ENCODE measurements at regions not wholly inside any gene's neighbourhood (a gene's known extent, or its start where the extent isn't known, plus 50 kb on each side); places are given as distances from the start of the nearest gene placed in this dataset.

DNA sequence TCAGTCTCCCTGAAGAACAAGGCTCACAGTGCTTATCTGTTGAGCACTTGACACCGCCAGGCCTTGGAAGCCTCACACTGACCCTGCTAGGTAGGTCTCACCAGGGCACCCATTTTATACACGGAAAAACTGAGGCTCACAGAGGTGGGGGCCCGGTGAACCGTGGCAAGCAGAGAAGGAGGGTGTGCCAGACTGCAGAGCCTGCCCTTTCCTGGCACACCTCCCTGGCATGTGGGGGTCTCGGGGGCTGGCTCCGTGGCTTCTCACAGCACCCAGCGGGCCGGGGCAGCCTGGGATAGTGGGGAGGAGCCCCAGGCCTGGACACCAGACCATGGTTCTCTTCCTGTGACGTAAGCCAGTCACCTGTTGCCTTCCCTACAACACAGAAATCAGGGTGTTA, 53.7 kb upstream of the IER5L start:
- Histone ChIP-seq H3K36me3 (replicated peaks; ENCODE audit: low read depth, low read length) (no peaks in the 10 kb centered on the region), H3K9me3 (ENCODE audit: insufficient read depth, low read length) (no peaks in the 10 kb centered on the region), H3K9ac (ENCODE audit: low read length) (no peak overlapping the region)

DNA sequence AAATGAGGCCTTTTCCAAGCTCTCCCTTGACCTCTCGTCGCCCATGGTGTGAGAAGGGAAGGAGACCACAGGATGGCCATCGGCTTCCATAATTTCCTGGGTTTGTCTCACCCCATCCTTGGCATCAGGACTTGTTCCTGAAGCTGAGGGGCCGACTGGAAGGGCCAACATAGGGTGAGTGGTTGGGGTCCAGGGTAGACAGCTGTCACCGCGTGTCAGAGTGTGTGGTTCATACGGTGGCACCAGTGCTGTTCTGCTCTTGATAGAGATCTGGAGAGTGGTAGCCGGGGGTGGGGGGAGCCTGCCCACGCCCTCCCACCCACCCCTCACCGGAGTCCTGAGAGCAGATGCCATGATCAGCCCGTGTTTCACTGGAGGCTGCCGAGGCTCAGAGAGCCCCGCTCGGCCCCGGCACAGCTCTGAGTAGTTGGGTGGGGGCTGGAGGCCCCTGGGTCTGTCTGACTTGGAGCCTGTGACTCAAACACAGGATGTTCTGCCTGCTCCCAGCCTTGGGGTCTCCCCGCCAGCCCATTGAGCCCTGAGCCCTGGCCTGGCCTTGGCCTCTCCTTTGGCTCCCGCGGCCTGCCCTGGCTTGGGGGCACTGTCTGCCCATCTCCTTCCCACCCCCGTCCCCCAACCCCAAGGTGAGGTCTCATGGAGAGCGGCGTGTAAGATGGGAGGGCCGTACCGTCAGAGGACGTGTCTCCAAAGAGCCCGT, 53.1 kb upstream of the IER5L start:
- no peaks in the 10 kb centered on the region for H3K79me2 ChIP-seq (ENCODE audit: low read length)
- H3K4me1 ChIP-seq (ENCODE audit: low read length) = peaks cover 14% of the 10 kb centered on the region
- no peak overlapping the region for H3K4me3 ChIP-seq (ENCODE audit: low read length)
- H4K20me1 ChIP-seq (ENCODE audit: insufficient read depth, low read length) = no peaks in the 10 kb centered on the region
- TF ChIP-seq, protein P1, sequence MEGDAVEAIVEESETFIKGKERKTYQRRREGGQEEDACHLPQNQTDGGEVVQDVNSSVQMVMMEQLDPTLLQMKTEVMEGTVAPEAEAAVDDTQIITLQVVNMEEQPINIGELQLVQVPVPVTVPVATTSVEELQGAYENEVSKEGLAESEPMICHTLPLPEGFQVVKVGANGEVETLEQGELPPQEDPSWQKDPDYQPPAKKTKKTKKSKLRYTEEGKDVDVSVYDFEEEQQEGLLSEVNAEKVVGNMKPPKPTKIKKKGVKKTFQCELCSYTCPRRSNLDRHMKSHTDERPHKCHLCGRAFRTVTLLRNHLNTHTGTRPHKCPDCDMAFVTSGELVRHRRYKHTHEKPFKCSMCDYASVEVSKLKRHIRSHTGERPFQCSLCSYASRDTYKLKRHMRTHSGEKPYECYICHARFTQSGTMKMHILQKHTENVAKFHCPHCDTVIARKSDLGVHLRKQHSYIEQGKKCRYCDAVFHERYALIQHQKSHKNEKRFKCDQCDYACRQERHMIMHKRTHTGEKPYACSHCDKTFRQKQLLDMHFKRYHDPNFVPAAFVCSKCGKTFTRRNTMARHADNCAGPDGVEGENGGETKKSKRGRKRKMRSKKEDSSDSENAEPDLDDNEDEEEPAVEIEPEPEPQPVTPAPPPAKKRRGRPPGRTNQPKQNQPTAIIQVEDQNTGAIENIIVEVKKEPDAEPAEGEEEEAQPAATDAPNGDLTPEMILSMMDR (IDR thresholded peaks at IDR 0.05; ENCODE audit: low read depth, low read length) = no peak
- TF ChIP-seq EZH2phosphoT487 (IDR thresholded peaks at IDR 0.05; ENCODE audit: low read depth) = no peak
- peaks cover 34% of the 10 kb centered on the region for H3K27me3 ChIP-seq (ENCODE audit: low read depth, low read length)
- H3K36me3 ChIP-seq (replicated peaks; ENCODE audit: low read depth, low read length) = no peaks in the 10 kb centered on the region
- H2AFZ ChIP-seq (ENCODE audit: low read depth, low read length) = no peak overlapping the region
- no peak overlapping the region for H3K27ac ChIP-seq (ENCODE audit: low read length)
- no peak overlapping the region for H3K9ac ChIP-seq (ENCODE audit: low read length)
- no peak overlapping the region for H3K4me2 ChIP-seq (ENCODE audit: low read length)
- no peaks in the 10 kb centered on the region for H3K9me3 ChIP-seq (ENCODE audit: insufficient read depth, low read length)

More for the DNA sequence above, 53.7 kb upstream of the IER5L start:
- Histone ChIP-seq H3K4me1 (ENCODE audit: low read length) (peaks cover 14% of the 10 kb centered on the region), H4K20me1 (ENCODE audit: insufficient read depth, low read length) (no peaks in the 10 kb centered on the region), H2AFZ (ENCODE audit: low read depth, low read length) (no peak overlapping the region), H3K27me3 (ENCODE audit: low read depth, low read length) (peaks cover 35% of the 10 kb centered on the region), H3K27ac (ENCODE audit: low read length) (no peak overlapping the region), H3K79me2 (ENCODE audit: low read length) (no peaks in the 10 kb centered on the region), H3K4me3 (ENCODE audit: low read length) (no peak overlapping the region), H3K4me2 (ENCODE audit: low read length) (no peak overlapping the region)
- no peak for TF ChIP-seq EZH2phosphoT487 (IDR thresholded peaks at IDR 0.05; ENCODE audit: low read depth)
- TF ChIP-seq, protein P1 (IDR thresholded peaks at IDR 0.05; ENCODE audit: low read depth, low read length) = no peak

- Histone ChIP-seq H3K4me2 (ENCODE audit: low read length) (peak overlapping the region; percentile 33; the same call in 1 of the 2 replicates), H3K27me3 (ENCODE audit: low read depth, low read length) (peaks cover 32% of the 10 kb centered on the region), H3K79me2 (ENCODE audit: low read length) (no peaks in the 10 kb centered on the region), H4K20me1 (ENCODE audit: insufficient read depth, low read length) (no peaks in the 10 kb centered on the region), H3K4me3 (ENCODE audit: low read length) (no peak overlapping the region), H3K4me1 (ENCODE audit: low read length) (peaks cover 9% of the 10 kb centered on the region), H3K36me3 (replicated peaks; ENCODE audit: low read depth, low read length) (no peaks in the 10 kb centered on the region), H2AFZ (ENCODE audit: low read depth, low read length) (no peak overlapping the region), H3K9ac (ENCODE audit: low read length) (no peak overlapping the region), H3K9me3 (ENCODE audit: insufficient read depth, low read length) (no peaks in the 10 kb centered on the region), H3K27ac (ENCODE audit: low read length) (no peak overlapping the region)
- TF ChIP-seq EZH2phosphoT487 (IDR thresholded peaks at IDR 0.05; ENCODE audit: low read depth) = no peak
- TF ChIP-seq, protein P1 (IDR thresholded peaks at IDR 0.05; ENCODE audit: low read depth, low read length) = no peak
Observed at GRCh38 chr9:129230302-129230701, 52.2 kb upstream of the IER5L start.
